Testis (tissue), 2 donors: ENCODE measurements at regions not wholly inside any gene's neighbourhood (a gene's known extent, or its start where the extent isn't known, plus 50 kb on each side); places are given as distances from the start of the nearest gene placed in this dataset.

ENCODE experiments used
- POLR2A ChIP-seq: fragments of 450-650 bp; IDR thresholded peaks from one replicate; pipeline ENCODE4 v1.6.1; 2017; ENCODE audit warnings: antibody characterized with exemption, mild to moderate bottlenecking, moderate library complexity
- TF ChIP-seq, protein P1 (sequence below), 3 experiments: fragments of 450-650 bp in 2 of 3; fragments of 200-600 bp in 1 of 3; sonication (generic) in 1 of 3; IDR thresholded peaks; one replicate each; pipeline ENCODE4 v1.5.1; 2016 to 2019; ENCODE audit warnings: antibody characterized with exemption in 3 of 3, mild to moderate bottlenecking in 2 of 3, moderate library complexity in 1 of 3

DNA sequence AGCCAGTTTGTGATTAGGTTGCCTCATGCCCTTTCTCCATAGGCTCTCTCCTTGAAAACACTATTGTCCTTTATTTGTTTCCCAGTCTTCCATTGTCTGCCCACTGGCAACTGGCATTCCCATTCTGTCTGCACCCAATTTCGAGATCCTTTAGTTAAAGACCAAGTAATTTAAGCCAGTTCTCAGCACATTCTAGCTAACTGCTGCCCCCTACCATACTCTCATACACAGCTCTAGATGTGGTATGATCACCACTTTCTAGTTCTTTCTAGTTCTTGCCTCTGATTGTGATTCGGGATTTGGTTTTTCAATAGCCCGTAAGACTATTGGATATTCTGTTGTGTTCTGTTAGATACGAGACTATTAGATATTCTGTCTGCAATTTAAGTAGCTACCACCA lies 135.8 kb upstream of the TRPC5 start:
- TF ChIP-seq, protein P1, sequence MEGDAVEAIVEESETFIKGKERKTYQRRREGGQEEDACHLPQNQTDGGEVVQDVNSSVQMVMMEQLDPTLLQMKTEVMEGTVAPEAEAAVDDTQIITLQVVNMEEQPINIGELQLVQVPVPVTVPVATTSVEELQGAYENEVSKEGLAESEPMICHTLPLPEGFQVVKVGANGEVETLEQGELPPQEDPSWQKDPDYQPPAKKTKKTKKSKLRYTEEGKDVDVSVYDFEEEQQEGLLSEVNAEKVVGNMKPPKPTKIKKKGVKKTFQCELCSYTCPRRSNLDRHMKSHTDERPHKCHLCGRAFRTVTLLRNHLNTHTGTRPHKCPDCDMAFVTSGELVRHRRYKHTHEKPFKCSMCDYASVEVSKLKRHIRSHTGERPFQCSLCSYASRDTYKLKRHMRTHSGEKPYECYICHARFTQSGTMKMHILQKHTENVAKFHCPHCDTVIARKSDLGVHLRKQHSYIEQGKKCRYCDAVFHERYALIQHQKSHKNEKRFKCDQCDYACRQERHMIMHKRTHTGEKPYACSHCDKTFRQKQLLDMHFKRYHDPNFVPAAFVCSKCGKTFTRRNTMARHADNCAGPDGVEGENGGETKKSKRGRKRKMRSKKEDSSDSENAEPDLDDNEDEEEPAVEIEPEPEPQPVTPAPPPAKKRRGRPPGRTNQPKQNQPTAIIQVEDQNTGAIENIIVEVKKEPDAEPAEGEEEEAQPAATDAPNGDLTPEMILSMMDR (IDR thresholded peaks at IDR 0.05): no peak
- no peak for TF ChIP-seq POLR2A
